HepG2 (cell line): ENCODE measurements at regions not wholly inside any gene's neighbourhood (a gene's known extent, or its start where the extent isn't known, plus 50 kb on each side); places are given as distances from the start of the nearest gene placed in this dataset.

Experiments
- AKNA ChIP-seq: sonication (generic); formaldehyde crosslinking; IDR thresholded peaks from 2 replicates; pipeline ENCODE4 v1.4.0; 2020; ENCODE audit warnings: missing genetic modification reagents, borderline replicate concordance
- CTCF ChIP-seq: sonication (generic); formaldehyde crosslinking; IDR thresholded peaks from 2 replicates; pipeline ENCODE4 v1.5.0; 2020; ENCODE audit warnings: mild to moderate bottlenecking, missing genetic modification reagents, moderate library complexity
- HDAC2 ChIP-seq: sonication (generic); formaldehyde crosslinking; IDR thresholded peaks from 2 replicates; pipeline ENCODE4 v1.4.0; 2020; ENCODE audit warnings: missing genetic modification reagents
- HMGXB4 ChIP-seq, 2 experiments: sonication (generic) in 1 of 2; formaldehyde crosslinking in 1 of 2; IDR thresholded peaks; 2 replicates each; pipeline versions ENCODE4 v1.4.0 to v1.6.1; 2018 to 2020; ENCODE audit warnings: missing genetic modification reagents in 2 of 2, borderline replicate concordance in 1 of 2, low read depth in 1 of 2, mild to moderate bottlenecking in 1 of 2, missing biosample characterization in 1 of 2
- NFE2L1 ChIP-seq: sonication (generic); formaldehyde crosslinking; IDR thresholded peaks from 2 replicates; pipeline ENCODE4 v1.4.0; 2020; ENCODE audit warnings: missing genetic modification reagents, mild to moderate bottlenecking, borderline replicate concordance
- POLR2AphosphoS5 ChIP-seq: IDR thresholded peaks from 2 replicates; pipeline ENCODE4 v1.6.1; 2012; ENCODE audit warnings: low read depth, low read length
- RFX3 ChIP-seq: IDR thresholded peaks from 2 replicates; pipeline ENCODE4 v1.6.1; 2016; ENCODE audit warnings: missing biosample characterization, missing genetic modification reagents
- RFX5 ChIP-seq: IDR thresholded peaks from 2 replicates; pipeline ENCODE4 v1.6.1; 2011; ENCODE audit warnings: low read depth, low read length, improper control_type of control experiment
- SETDB1 ChIP-seq: sonication (generic); formaldehyde crosslinking; IDR thresholded peaks from 2 replicates; pipeline ENCODE4 v1.5.1; 2020; ENCODE audit warnings: missing genetic modification reagents, mild to moderate bottlenecking, borderline replicate concordance
- SUZ12 ChIP-seq: fragments of 150-350 bp; IDR thresholded peaks from 2 replicates; pipeline ENCODE4 v1.6.1; 2014; ENCODE audit warnings: low read depth, low read length
- ZFY ChIP-seq: sonication (generic); formaldehyde crosslinking; IDR thresholded peaks from 2 replicates; pipeline ENCODE4 v1.4.0; 2020; ENCODE audit warnings: missing genetic modification reagents
- ZNF274 ChIP-seq: sonication (generic); formaldehyde crosslinking; IDR thresholded peaks from 2 replicates; pipeline ENCODE4 v1.5.1; 2020; ENCODE audit warnings: mild to moderate bottlenecking, missing genetic modification reagents
- ZNF563 ChIP-seq: sonication (generic); formaldehyde crosslinking; IDR thresholded peaks from 2 replicates; pipeline ENCODE4 v1.8.0; 2022; ENCODE audit warnings: mild to moderate bottlenecking, moderate library complexity, missing genetic modification reagents
- ZZZ3 ChIP-seq: sonication (generic); formaldehyde crosslinking; IDR thresholded peaks from 2 replicates; pipeline ENCODE4 v1.4.0; 2020; ENCODE audit warnings: missing genetic modification reagents, mild to moderate bottlenecking, borderline replicate concordance

- TF ChIP-seq HDAC2 (CRISPR knock-in tag) (no peak), ZNF563 (CRISPR knock-in tag) (no peak), SUZ12 (no peak), CTCF (no peak), NFE2L1 (CRISPR knock-in tag) (no peak), RFX3 (CRISPR knock-in tag) (no peak), ZFY (CRISPR knock-in tag) (no peak), ZNF274 (CRISPR knock-in tag) (no peak), RFX5 (no peak), SETDB1 (CRISPR knock-in tag) (no peak), AKNA (CRISPR knock-in tag) (no peak), POLR2AphosphoS5 (no peak), HMGXB4 (CRISPR knock-in tag; IDR thresholded peaks at IDR 0.05; ENCODE audit: borderline replicate concordance in 1 of 2, low read depth in 1 of 2) (no peak), ZZZ3 (CRISPR knock-in tag) (no peak)
Measured at GRCh38 chr20:12014276-12014675, 96.6 kb downstream of the BTBD3 start.
